Mesothelial cell of epicardium (in vitro differentiated cells): ENCODE measurements at regions not wholly inside any gene's neighbourhood (a gene's known extent, or its start where the extent isn't known, plus 50 kb on each side); places are given as distances from the start of the nearest gene placed in this dataset.

Source experiments
- DNase-seq, 2 experiments: peaks; one replicate each; pipeline ENCODE4 v3.0.0; 2021; ENCODE audit warnings: low spot score in 2 of 2; ENCODE audit not compliant: unreplicated experiment in 2 of 2
- H3K27ac Mint-ChIP-seq: 2 replicates; pipeline ENCODE4 v1.8.0; 2021; ENCODE audit warnings: mixed read lengths
- H3K27me3 Mint-ChIP-seq: 2 replicates; pipeline ENCODE4 v1.8.0; 2021; ENCODE audit warnings: low read depth, mixed read lengths
- H3K36me3 Mint-ChIP-seq: 2 replicates; pipeline ENCODE4 v1.8.0; 2021; ENCODE audit warnings: mixed read lengths
- H3K4me1 Mint-ChIP-seq: 2 replicates; pipeline ENCODE4 v1.8.0; 2021; ENCODE audit warnings: mixed read lengths
- H3K4me3 Mint-ChIP-seq: 2 replicates; pipeline ENCODE4 v1.8.0; 2021; ENCODE audit warnings: mild to moderate bottlenecking, moderate library complexity, mixed read lengths
- H3K9me3 Mint-ChIP-seq: 2 replicates; pipeline ENCODE4 v1.8.0; 2021; ENCODE audit warnings: mixed read lengths
- TF ChIP-seq, protein P1 (sequence below): fragments of 200-600 bp; sonication (generic); IDR thresholded peaks from one replicate; pipeline ENCODE4 v1.5.0; 2021; ENCODE audit warnings: antibody characterized with exemption; ENCODE audit not compliant: unreplicated experiment

DNA sequence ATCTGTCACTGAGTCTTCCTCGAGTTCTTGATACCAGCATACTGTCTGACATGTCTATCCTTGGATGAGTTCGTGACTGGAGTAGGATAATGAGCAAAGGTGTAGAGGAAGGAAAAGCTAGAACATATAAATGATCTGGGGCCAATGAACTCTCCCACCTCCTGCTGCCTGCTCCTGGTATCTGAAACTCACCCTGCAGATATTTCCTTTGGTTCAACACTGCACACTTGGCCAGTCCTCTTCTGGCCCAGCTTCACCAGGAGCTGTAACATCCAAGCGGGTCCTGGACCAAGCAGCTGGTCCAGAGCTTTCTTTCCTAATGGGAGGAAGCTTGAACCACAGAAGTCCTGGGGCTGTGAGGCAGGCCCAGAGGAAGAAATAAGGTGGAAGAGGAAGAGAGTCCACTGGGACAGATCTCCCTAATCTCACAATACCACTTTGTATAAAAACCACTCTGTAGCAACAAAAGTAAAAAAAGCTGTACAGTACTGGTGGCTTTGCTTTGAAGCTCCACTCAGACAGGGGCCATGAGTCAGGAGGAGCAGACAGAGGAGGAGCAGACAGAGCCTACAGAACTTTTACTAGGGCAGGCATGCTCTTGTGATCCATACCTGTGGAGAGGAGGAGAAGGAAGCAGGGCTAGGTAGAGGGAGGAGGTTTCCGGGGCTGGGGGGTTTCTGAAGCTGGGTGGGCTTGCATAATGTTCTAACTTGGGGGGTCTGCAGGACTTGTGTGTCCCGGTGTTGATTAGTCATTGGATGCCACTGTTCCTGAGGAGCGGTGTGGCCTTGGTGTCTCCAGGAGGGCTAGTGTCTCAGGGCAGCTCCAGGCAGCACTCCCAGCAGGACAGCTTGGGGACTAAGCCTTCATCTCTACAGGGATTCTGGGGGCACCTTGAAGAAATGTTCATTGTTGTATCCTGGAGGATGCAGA is 166.9 kb downstream of the ABHD5 start:
- Mint-ChIP-seq H3K27me3 (peaks cover 74% of the 10 kb centered on the region), H3K4me1 (no peaks in the 10 kb centered on the region), H3K4me3 (no peak overlapping the region), H3K9me3 (no peaks in the 10 kb centered on the region), H3K27ac (no peak overlapping the region), H3K36me3 (no peaks in the 10 kb centered on the region)
- no peak for DNase-seq
- TF ChIP-seq, protein P1, sequence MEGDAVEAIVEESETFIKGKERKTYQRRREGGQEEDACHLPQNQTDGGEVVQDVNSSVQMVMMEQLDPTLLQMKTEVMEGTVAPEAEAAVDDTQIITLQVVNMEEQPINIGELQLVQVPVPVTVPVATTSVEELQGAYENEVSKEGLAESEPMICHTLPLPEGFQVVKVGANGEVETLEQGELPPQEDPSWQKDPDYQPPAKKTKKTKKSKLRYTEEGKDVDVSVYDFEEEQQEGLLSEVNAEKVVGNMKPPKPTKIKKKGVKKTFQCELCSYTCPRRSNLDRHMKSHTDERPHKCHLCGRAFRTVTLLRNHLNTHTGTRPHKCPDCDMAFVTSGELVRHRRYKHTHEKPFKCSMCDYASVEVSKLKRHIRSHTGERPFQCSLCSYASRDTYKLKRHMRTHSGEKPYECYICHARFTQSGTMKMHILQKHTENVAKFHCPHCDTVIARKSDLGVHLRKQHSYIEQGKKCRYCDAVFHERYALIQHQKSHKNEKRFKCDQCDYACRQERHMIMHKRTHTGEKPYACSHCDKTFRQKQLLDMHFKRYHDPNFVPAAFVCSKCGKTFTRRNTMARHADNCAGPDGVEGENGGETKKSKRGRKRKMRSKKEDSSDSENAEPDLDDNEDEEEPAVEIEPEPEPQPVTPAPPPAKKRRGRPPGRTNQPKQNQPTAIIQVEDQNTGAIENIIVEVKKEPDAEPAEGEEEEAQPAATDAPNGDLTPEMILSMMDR: no peak

DNA sequence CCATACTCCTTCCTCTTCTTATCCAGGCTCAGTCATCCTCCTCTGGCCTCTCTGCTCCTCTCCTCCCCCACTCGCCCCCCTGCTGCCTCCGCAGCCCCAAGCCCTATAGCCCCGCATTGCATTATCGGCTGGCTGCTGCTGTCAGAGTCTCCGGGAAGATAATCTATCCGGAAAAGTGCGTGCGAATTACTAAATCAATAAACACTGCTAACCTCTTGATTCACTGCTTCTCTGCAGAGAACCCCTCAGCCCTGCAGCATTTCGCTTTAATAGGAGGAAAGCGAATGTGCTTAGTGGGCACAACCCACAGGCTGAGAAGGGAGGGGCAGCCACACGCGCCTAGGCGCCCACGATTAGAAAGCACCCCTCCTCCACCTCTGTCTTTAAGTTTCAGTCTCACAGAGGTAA is 167.6 kb downstream of the ABHD5 start:
- H3K4me1 Mint-ChIP-seq: no peaks in the 10 kb centered on the region
- H3K36me3 Mint-ChIP-seq: no peaks in the 10 kb centered on the region
- DNase-seq: no peak
- TF ChIP-seq, protein P1: no peak
- no peak overlapping the region for H3K4me3 Mint-ChIP-seq
- no peak overlapping the region for H3K27ac Mint-ChIP-seq
- no peaks in the 10 kb centered on the region for H3K9me3 Mint-ChIP-seq
- peaks cover 80% of the 10 kb centered on the region for H3K27me3 Mint-ChIP-seq

DNA sequence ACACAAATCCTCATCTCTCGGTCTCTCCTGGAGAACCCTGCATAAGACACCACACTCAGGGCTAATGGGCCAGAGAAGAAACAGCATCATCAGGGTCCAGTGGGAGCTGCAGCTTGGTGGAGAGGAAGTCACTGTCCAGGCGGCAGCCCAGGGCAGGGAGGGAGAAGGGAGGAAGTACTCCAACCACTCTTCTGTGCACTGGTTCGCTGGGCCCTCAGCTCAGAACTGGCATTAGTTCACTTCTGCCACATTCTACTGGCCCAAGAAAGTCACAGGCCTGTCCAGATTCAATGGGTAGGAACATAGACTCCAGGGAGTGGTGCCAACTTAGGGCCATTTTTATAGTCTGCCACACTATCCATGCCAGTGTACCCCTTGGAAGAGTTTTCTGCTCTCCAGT is 169.0 kb downstream of the ABHD5 start:
- no peaks in the 10 kb centered on the region for H3K36me3 Mint-ChIP-seq
- no peaks in the 10 kb centered on the region for H3K4me1 Mint-ChIP-seq
- DNase-seq: no peak
- peaks cover 71% of the 10 kb centered on the region for H3K27me3 Mint-ChIP-seq
- TF ChIP-seq, protein P1: no peak
- H3K4me3 Mint-ChIP-seq: no peak overlapping the region
- no peaks in the 10 kb centered on the region for H3K9me3 Mint-ChIP-seq
- no peak overlapping the region for H3K27ac Mint-ChIP-seq

DNA sequence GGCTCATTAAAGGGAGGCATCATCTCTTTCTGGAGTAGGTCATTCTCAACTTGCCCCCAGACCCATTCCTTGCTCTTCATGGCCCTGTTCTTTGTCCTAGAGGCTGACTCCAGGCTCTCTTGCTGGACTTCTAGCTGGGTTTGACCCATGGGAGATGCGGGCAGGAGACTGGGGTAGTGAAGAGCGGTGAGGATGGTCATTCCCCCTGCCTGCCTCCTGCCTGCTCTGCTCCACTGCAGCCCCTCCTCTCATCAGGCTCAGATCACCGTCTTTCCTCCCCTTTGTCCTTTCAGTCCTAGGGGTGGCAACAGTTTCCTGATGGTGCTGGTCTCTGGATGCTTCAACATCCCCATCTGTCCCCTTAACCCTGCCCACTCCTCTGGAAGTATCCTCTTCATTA is 170.9 kb downstream of the ABHD5 start:
- TF ChIP-seq, protein P1: no peak
- Mint-ChIP-seq H3K4me3 (no peak overlapping the region), H3K36me3 (no peaks in the 10 kb centered on the region), H3K4me1 (no peaks in the 10 kb centered on the region), H3K27ac (no peak overlapping the region), H3K27me3 (peaks cover 54% of the 10 kb centered on the region), H3K9me3 (no peaks in the 10 kb centered on the region)
- no peak for DNase-seq

DNA sequence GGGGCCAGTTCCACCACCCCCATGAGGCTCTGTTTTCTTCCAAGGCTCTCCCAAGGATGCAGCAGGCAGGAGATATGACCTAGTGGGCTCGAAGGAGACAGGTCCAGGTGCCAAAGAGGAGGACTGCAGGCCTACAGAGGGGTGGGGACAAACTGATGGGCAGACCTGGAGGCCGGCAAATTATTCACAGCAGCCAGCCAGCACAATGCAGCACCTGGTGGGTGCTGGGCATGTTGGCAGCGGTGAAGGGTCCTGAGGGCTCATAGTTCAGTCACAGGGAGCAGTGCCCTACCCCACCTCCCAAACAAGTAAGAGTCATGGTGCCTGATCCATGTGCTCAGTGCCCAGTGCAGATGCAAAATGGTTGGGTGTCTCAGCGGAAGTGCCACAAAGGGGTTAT is 171.7 kb downstream of the ABHD5 start:
- H3K9me3 Mint-ChIP-seq: no peaks in the 10 kb centered on the region
- no peak for DNase-seq
- no peaks in the 10 kb centered on the region for H3K4me1 Mint-ChIP-seq
- H3K36me3 Mint-ChIP-seq: no peaks in the 10 kb centered on the region
- H3K27me3 Mint-ChIP-seq: peaks cover 46% of the 10 kb centered on the region
- no peak overlapping the region for H3K4me3 Mint-ChIP-seq
- TF ChIP-seq, protein P1: no peak
- no peak overlapping the region for H3K27ac Mint-ChIP-seq
